Endothelial cell of umbilical vein (primary cell): ENCODE measurements at regions not wholly inside any gene's neighbourhood (a gene's known extent, or its start where the extent isn't known, plus 50 kb on each side); places are given as distances from the start of the nearest gene placed in this dataset.

Experiments used
- BruUV-seq: library from RNA; stranded (reverse); fragments of 400-500 nt; replicated peaks from 2 replicates; lab custom pipeline; 2021; lab: Mats Ljungman, UMichigan
- CTCF ChIA-PET: fragments of 300-600, 350-600 bp; sonication (Branson Sonifier 250); formaldehyde crosslinking; loops from one replicate; lab custom pipeline; 2021; ENCODE audit warnings: antibody characterized with exemption, inconsistent platforms; lab: Charles Lee
- POLR2A ChIA-PET: fragments of 300-600, 350-600 bp; sonication (Branson Sonifier 250); formaldehyde crosslinking; loops from one replicate; lab custom pipeline; 2021; ENCODE audit warnings: antibody characterized with exemption, inconsistent platforms; lab: Charles Lee
- DNase-seq: peaks from one replicate; pipeline ENCODE4 v3.0.0-alpha.2; 2011; ENCODE audit warnings: low read depth, low spot score
- FAIRE-seq: peaks from 2 replicates; lab custom pipeline; 2011; peaks lifted over from hg19 to GRCh38; lab: Jason Lieb, UNC
- H2AFZ ChIP-seq: 2 replicates; pipeline ENCODE4 v1.6.0; 2012; ENCODE audit warnings: low read depth, low read length, control low read depth, inconsistent platforms
- H3K27ac ChIP-seq: 2 replicates; pipeline ENCODE4 v1.5.1; 2011; ENCODE audit warnings: low read depth, mild to moderate bottlenecking, control low read depth, low read length, moderate library complexity; ENCODE audit not compliant: insufficient read depth
- H3K27me3 ChIP-seq, 2 experiments: 2 replicates each; pipeline versions ENCODE4 v1.6.0 to v1.6.1; 2011; ENCODE audit warnings: low read length in 2 of 2, mixed read lengths in 1 of 2; ENCODE audit not compliant: control insufficient read depth in 2 of 2, insufficient read depth in 2 of 2
- H3K36me3 ChIP-seq, 2 experiments: 2 replicates in 1 of 2; 3 replicates in 1 of 2; pipeline ENCODE4 v1.5.1; 2011; ENCODE audit warnings: low read length in 2 of 2, mild to moderate bottlenecking in 1 of 2, moderate library complexity in 1 of 2; ENCODE audit not compliant: control insufficient read depth in 2 of 2, insufficient read depth in 2 of 2; ENCODE audit errors: extremely low read depth in 1 of 2
- H3K4me1 ChIP-seq: 3 replicates; pipeline ENCODE4 v1.5.1; 2011; ENCODE audit warnings: mild to moderate bottlenecking, low read length; ENCODE audit not compliant: control insufficient read depth, insufficient read depth; ENCODE audit errors: extremely low read depth
- H3K4me2 ChIP-seq: 2 replicates; pipeline ENCODE4 v1.6.1; 2011; ENCODE audit warnings: low read length, control low read depth, mixed read lengths; ENCODE audit not compliant: insufficient read depth
- H3K4me3 ChIP-seq, 3 experiments: fragments of 200-600 bp in 1 of 3; sonication (generic), shearing (Covaris generic) in 1 of 3; replicated peaks in 1 of 3; 2 replicates each; pipeline ENCODE4 v1.5.1; 2011 to 2016; ENCODE audit warnings: control low read depth in 3 of 3, low read length in 3 of 3, mild to moderate bottlenecking in 2 of 3, inconsistent platforms in 1 of 3, low read depth in 1 of 3, moderate library complexity in 1 of 3; ENCODE audit not compliant: insufficient read depth in 1 of 3
- H3K79me2 ChIP-seq: 2 replicates; pipeline ENCODE4 v1.6.0; 2012; ENCODE audit warnings: low read length, inconsistent platforms; ENCODE audit not compliant: control insufficient read depth, insufficient read depth
- H3K9ac ChIP-seq: replicated peaks from 2 replicates; pipeline ENCODE3; 2011; ENCODE audit warnings: low read length, control low read depth; ENCODE audit not compliant: insufficient read depth; ENCODE audit errors: extremely low read depth
- H3K9me1 ChIP-seq: replicated peaks from 3 replicates; pipeline ENCODE4 v1.6.0; 2011; ENCODE audit warnings: mild to moderate bottlenecking, low read length; ENCODE audit not compliant: control insufficient read depth, insufficient read depth; ENCODE audit errors: extremely low read depth
- H3K9me3 ChIP-seq: replicated peaks from 2 replicates; pipeline ENCODE4 v1.5.1; 2012; ENCODE audit warnings: low read length, inconsistent platforms; ENCODE audit not compliant: control insufficient read depth, insufficient read depth
- H4K20me1 ChIP-seq: replicated peaks from 2 replicates; pipeline ENCODE3; 2011; ENCODE audit warnings: mild to moderate bottlenecking, low read length; ENCODE audit not compliant: control insufficient read depth, insufficient read depth; ENCODE audit errors: extremely low read depth
- CTCF ChIP-seq, 2 donors: IDR thresholded peaks; 1 replicate in 1 of 2; 2 replicates in 1 of 2; pipeline ENCODE4 v1.5.1; 2011; ENCODE audit warnings: low read length in 2 of 2, mild to moderate bottlenecking in 2 of 2, moderate library complexity in 2 of 2, control low read depth in 1 of 2, inconsistent platforms in 1 of 2, low read depth in 1 of 2; ENCODE audit not compliant: insufficient read depth in 1 of 2; ENCODE audit errors: extremely low read depth in 1 of 2
- EZH2 ChIP-seq: IDR thresholded peaks from 2 replicates; pipeline ENCODE4 v1.6.1; 2012; ENCODE audit warnings: borderline replicate concordance, low read depth, mild to moderate bottlenecking, moderate library complexity, low read length, inconsistent platforms; ENCODE audit not compliant: severe bottlenecking
- FOS ChIP-seq: IDR thresholded peaks from 2 replicates; pipeline ENCODE4 v1.6.1; 2011; ENCODE audit warnings: mild to moderate bottlenecking, low read length, moderate library complexity, borderline replicate concordance; ENCODE audit not compliant: insufficient read depth
- GATA2 ChIP-seq: IDR thresholded peaks from 2 replicates; pipeline ENCODE4 v1.7.0; 2011; ENCODE audit warnings: low read depth, mild to moderate bottlenecking, moderate library complexity, mixed read lengths, low read length; ENCODE audit not compliant: insufficient read length, insufficient read depth
- JUN ChIP-seq: IDR thresholded peaks from 2 replicates; pipeline ENCODE4 v1.6.1; 2011; ENCODE audit warnings: borderline replicate concordance, low read depth; ENCODE audit not compliant: insufficient read length, insufficient read depth
- MYC ChIP-seq: IDR thresholded peaks from one replicate; pipeline ENCODE4 v1.6.1; 2011; ENCODE audit warnings: mild to moderate bottlenecking, low read depth, low read length
- POLR2A ChIP-seq: IDR thresholded peaks from 2 replicates; pipeline ENCODE4 v1.6.1; 2012; ENCODE audit warnings: low read depth, mild to moderate bottlenecking, control low read depth, low read length
- POLR2AphosphoS5 ChIP-seq: IDR thresholded peaks from 2 replicates; pipeline ENCODE4 v1.6.1; 2012; ENCODE audit warnings: low read depth, mild to moderate bottlenecking, control low read depth, low read length, moderate library complexity; ENCODE audit not compliant: insufficient read depth
- dilution Hi-C: fragments of 300-500 bp; cut with MboI; formaldehyde crosslinking; loops from one replicate; pipeline ENCODE4 v1.15.0; 2019; ENCODE audit warnings: low sequenced_read_pairs; ENCODE audit not compliant: extremely low pct_ligation_motif_present
- intact Hi-C: fragments of 100-400 bp; cut with micrococcal nuclease; formaldehyde crosslinking; loops from one replicate; pipeline ENCODE4 v1.10.0; 2022
- TF ChIP-seq, protein P1 (sequence below): IDR thresholded peaks from 2 replicates; pipeline ENCODE4 v1.6.1; 2011; ENCODE audit not compliant: insufficient read depth, insufficient read length

DNA sequence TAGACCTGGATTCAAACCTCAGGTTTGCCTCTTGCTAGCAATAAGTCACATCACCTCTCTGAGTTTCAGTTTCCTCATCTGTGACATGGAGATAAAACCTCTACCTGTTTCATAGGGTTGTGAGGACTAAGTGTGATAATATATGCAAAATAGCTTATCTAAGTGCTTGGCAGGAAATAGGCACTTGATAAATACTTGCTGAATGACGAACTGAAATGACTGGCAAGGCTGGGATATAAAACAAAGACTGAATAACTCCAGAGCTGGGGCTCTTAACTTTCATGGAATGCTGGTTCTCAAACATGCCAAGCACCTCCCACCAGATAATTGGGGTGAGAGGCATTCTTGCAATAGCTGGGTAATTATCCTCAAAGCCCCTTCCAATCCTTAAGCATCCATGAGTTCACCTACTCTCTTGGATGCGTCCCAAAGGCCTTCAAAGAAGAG is 87.6 kb downstream of the ADRB2 start:
- Histone ChIP-seq H3K9me1 (no peaks in the 10 kb centered on the region), H3K9ac (peak overlapping the region; percentile 68), H3K9me3 (no peaks in the 10 kb centered on the region), H3K27ac (peak overlapping the region; percentile 96), H2AFZ (peak overlapping the region; percentile 16), H3K36me3 (no peaks in the 10 kb centered on the region), H4K20me1 (no peaks in the 10 kb centered on the region), H3K4me2 (peak overlapping the region; percentile 24), H3K4me1 (peaks cover 49% of the 10 kb centered on the region), H3K27me3 (no peaks in the 10 kb centered on the region), H3K4me3 (no peak overlapping the region), H3K79me2 (no peaks in the 10 kb centered on the region)
- CTCF ChIA-PET, result interaction anchor here (0.7 to 2.8 kb wide), 11 partner anchors 11 to 201 kb away, joined by 3 to 23 read pairs (median 6); no protein-coding TSS in a partner anchor
- DNase-seq (peak; percentile 62), FAIRE-seq (peak; percentile 70)
- intact Hi-C loops, result loop anchor here (1.0 to 2.0 kb wide), 4 partner anchors 43 to 183 kb away; partner anchors contain the start of gene ADRB2
- POLR2A ChIA-PET, result interaction anchor here (0.6 kb wide), 1 partner anchor 66 kb away, joined by 3 read pairs; no protein-coding TSS in a partner anchor
- no TSS peak for BruUV-seq
- TF ChIP-seq FOS, result peak; percentile 33
- TF ChIP-seq EZH2, result no peak
- no peak for TF ChIP-seq MYC
- no peak for TF ChIP-seq CTCF (IDR thresholded peaks at IDR 0.05; ENCODE audit: extremely low read depth in 1 of 2, insufficient read depth in 1 of 2, low read depth in 1 of 2, low read length in 2 of 2)
- TF ChIP-seq JUN, result peak; percentile 65
- TF ChIP-seq GATA2, result peak; percentile 80
- TF ChIP-seq POLR2A, result no peak
- TF ChIP-seq, protein P1, sequence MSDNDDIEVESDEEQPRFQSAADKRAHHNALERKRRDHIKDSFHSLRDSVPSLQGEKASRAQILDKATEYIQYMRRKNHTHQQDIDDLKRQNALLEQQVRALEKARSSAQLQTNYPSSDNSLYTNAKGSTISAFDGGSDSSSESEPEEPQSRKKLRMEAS, result no peak
- peak; percentile 40 for TF ChIP-seq POLR2AphosphoS5
- dilution Hi-C loops, result no loop called here
